GM12872 (cell line): ENCODE measurements at regions not wholly inside any gene's neighbourhood (a gene's known extent, or its start where the extent isn't known, plus 50 kb on each side); places are given as distances from the start of the nearest gene placed in this dataset.

Experiments
- TF ChIP-seq, protein P1 (sequence below): IDR thresholded peaks from 3 replicates; pipeline ENCODE4 v1.5.1; 2011; ENCODE audit warnings: low read depth, mild to moderate bottlenecking, low read length, moderate library complexity; ENCODE audit not compliant: insufficient read depth

- TF ChIP-seq, protein P1, sequence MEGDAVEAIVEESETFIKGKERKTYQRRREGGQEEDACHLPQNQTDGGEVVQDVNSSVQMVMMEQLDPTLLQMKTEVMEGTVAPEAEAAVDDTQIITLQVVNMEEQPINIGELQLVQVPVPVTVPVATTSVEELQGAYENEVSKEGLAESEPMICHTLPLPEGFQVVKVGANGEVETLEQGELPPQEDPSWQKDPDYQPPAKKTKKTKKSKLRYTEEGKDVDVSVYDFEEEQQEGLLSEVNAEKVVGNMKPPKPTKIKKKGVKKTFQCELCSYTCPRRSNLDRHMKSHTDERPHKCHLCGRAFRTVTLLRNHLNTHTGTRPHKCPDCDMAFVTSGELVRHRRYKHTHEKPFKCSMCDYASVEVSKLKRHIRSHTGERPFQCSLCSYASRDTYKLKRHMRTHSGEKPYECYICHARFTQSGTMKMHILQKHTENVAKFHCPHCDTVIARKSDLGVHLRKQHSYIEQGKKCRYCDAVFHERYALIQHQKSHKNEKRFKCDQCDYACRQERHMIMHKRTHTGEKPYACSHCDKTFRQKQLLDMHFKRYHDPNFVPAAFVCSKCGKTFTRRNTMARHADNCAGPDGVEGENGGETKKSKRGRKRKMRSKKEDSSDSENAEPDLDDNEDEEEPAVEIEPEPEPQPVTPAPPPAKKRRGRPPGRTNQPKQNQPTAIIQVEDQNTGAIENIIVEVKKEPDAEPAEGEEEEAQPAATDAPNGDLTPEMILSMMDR = no peak
These were observed 233.9 kb downstream of the ARAP2 start for GRCh38 chr4:36010397-36010929.

DNA sequence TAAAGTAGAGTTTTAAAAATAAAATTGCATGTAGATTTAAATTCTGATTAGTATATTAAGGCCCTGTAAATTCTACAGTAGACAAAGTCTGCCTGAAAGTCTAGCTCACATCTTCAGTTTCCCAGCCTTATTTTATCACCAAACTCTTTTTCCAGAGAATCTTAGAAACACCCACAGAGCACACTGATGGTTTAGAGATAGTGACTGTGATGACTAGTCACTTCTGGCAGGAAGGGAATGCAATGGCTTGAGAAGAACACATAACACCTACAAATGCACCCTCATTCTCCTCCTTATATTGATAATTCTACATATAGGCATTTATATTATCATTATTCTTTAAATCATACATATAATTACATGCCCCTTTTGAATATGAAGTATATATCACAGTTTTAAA is 232.9 kb downstream of the ARAP2 start:
- TF ChIP-seq, protein P1 = no peak

- TF ChIP-seq, protein P1 = no peak
These were observed 231.8 kb downstream of the ARAP2 start for GRCh38 chr4:36012503-36012902.

GRCh38 chr4:36013206-36013605 is 231.1 kb downstream of the ARAP2 start:
- TF ChIP-seq, protein P1 = no peak
